ENCODE measurements at regions not wholly inside any gene's neighbourhood (a gene's known extent, or its start where the extent isn't known, plus 50 kb on each side); places are given as distances from the start of the nearest gene placed in this dataset.

- Mint-ChIP-seq H3K9me3 (peaks cover 0 to 4% (median 3%) of the 10 kb centered on the region in 3 donors), H3K4me3 (no peak overlapping the region), H3K27me3 (peaks cover 6% of the 10 kb centered on the region), H3K4me1 (no peaks in the 10 kb centered on the region), H3K27ac (no peak overlapping the region), H3K36me3 (peaks cover 2% of the 10 kb centered on the region)
Measured at GRCh38 chr15:25981114-25981513, 118.0 kb upstream of the ATP10A start.

DNA sequence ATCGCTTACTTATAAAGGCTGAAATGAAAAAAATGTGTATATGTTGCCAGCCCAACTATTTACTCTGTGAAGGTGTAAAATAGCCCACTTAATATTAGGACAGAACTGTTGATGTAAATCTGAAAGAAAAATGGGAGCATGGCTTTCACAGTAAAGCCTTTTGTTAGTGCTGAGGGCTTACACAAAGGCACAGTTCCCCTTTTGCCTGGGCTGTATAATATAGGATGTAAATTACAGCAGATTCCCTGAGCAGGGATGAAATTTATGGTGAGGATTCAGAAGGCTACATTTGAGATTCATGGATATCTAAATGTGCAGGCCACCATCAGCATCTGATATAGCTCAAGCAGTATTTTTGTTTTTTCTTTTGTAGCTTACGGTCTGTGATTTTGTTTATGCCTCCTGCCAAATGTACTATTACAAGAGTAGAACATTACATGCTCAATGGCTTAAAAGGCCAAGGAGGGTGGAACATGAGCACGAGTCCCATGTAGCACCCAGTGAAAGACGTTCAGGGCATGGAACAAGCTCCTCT lies 109.1 kb upstream of the ATP10A start:
- peaks cover 2% of the 10 kb centered on the region for H3K36me3 Mint-ChIP-seq
- H3K4me3 Mint-ChIP-seq = no peak overlapping the region
- peaks cover 0 to 3% (median 1%) of the 10 kb centered on the region in 3 donors for H3K9me3 Mint-ChIP-seq
- H3K4me1 Mint-ChIP-seq = peaks cover 0 to 2% (median 0%) of the 10 kb centered on the region in 3 donors
- no peak overlapping the region for H3K27ac Mint-ChIP-seq
- peaks cover 2% of the 10 kb centered on the region for H3K27me3 Mint-ChIP-seq

DNA sequence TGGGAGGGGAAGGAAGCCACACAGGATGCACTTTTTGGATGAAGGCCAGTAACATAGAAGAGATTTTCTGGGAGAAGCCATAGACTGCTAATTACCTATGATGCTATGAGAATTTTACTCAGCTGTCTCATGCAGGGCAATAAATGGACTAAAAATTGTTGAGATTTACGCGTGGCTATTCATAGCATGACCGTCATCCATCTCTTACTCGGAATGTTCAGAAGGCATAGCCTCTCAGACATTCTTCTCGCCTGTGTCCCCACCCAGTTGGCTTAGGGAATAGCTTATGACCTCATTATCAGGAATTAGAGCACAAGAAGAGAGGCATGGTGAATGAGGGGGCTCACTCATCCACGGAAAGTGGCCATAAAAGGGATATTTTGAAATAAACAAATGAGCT lies 107.9 kb upstream of the ATP10A start:
- H3K36me3 Mint-ChIP-seq = peaks cover 2% of the 10 kb centered on the region
- H3K9me3 Mint-ChIP-seq = peaks cover 0 to 3% (median 1%) of the 10 kb centered on the region in 3 donors
- H3K27me3 Mint-ChIP-seq = no peaks in the 10 kb centered on the region
- H3K4me3 Mint-ChIP-seq = no peak overlapping the region
- H3K4me1 Mint-ChIP-seq = peaks cover 0 to 2% (median 0%) of the 10 kb centered on the region in 3 donors
- H3K27ac Mint-ChIP-seq = no peak overlapping the region

DNA sequence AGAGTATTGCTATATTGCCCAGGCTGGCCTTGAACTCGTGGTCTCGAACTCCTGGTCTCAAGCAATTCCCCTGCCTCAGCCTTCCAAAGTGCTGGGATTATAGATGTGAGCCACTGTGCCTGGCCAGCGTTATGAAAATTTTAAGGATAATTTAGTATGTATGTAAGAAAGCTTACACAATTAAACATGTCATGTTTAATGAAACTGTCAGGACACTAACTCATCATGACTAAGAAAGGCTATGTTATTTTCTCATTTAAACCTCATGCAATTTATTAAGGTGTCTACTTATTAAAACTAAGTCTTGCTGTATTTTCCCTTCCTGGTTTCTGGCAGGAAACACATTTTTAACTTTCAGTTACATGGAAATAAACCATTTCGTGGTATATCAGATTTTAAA lies 106.8 kb upstream of the ATP10A start:
- Mint-ChIP-seq H3K4me3 (no peak overlapping the region), H3K9me3 (peaks cover 0 to 2% (median 1%) of the 10 kb centered on the region in 3 donors), H3K27ac (no peak overlapping the region), H3K27me3 (no peaks in the 10 kb centered on the region), H3K4me1 (peaks cover 0 to 2% (median 0%) of the 10 kb centered on the region in 3 donors), H3K36me3 (peaks cover 2% of the 10 kb centered on the region)

GRCh38 chr15:25967116-25967515 lies 104.0 kb upstream of the ATP10A start:
- no peak overlapping the region for H3K27ac Mint-ChIP-seq

DNA sequence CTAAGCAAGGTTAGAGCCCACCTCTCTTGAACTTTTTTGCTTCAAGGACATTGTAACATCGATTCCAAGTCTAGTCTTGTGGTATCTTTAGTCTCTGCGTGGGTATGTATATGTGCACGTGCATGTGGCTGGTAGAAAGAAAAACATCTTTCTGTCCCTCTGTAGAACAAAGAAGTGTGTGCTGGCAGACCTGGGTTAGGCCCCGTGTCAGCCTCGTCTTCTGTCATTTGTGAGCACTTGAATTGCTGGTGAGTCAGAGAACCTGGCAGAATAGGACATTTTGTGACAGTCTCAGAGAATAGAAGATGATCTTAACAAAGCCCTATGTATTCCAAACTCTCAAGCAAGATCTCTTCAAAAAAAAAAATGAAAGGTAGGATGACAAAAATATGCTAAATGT lies 102.2 kb upstream of the ATP10A start:
- H3K27me3 Mint-ChIP-seq = peaks cover 5% of the 10 kb centered on the region
- H3K9me3 Mint-ChIP-seq = peaks cover 0 to 6% (median 0%) of the 10 kb centered on the region in 3 donors
- H3K36me3 Mint-ChIP-seq = no peaks in the 10 kb centered on the region
- H3K4me1 Mint-ChIP-seq = no peaks in the 10 kb centered on the region
- H3K27ac Mint-ChIP-seq = no peak overlapping the region
- H3K4me3 Mint-ChIP-seq = no peak overlapping the region

More at GRCh38 chr15:25967116-25967515, 104.0 kb upstream of the ATP10A start:
- Mint-ChIP-seq H3K36me3 (no peaks in the 10 kb centered on the region), H3K4me1 (no peaks in the 10 kb centered on the region), H3K9me3 (peaks cover 0 to 6% (median 0%) of the 10 kb centered on the region in 3 donors), H3K4me3 (no peak overlapping the region), H3K27me3 (no peaks in the 10 kb centered on the region)

DNA sequence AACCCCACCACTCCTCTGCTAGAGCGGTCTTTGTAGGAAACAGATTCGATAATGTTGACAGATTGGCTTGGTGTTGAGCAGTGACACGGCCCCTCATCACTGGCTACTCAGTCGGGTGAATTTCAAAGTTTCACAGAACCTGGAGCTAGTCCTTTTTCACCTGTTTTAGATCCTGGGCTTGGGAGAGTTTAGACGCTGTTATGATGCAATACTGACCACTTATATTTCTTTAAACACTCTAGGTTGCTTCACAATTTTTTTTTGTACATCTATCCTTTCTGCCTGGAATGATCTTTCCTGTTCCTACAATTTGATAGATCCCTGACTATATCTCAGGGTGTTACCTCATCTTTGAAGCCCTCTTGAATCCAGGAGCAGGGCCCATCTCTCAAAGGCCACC lies 97.1 kb upstream of the ATP10A start:
- Mint-ChIP-seq H3K27ac (peak overlapping the region in 1 of 3 donors; percentile 2), H3K27me3 (peaks cover 8% of the 10 kb centered on the region), H3K4me1 (no peaks in the 10 kb centered on the region), H3K36me3 (no peaks in the 10 kb centered on the region), H3K9me3 (peaks cover 0 to 5% (median 1%) of the 10 kb centered on the region in 3 donors), H3K4me3 (no peak overlapping the region)

DNA sequence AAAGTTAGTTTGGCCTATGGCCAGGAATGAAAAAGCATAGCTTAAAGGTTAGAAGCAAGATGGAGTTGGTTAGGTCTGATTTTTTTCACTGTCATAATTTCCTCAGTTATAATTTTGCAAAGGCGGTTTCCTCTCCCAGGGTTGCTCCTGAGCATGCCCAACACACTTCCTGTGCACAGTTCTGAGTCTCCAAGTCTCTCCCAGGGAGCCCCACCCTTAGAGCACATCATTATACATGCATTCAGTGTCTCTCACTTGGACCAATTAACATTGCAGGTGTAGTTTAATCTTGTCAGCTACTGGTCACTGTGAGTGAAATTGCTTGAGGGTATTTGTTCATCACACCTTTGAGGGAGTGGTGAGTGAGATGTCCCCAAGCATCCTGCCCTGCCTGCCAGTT lies 96.0 kb upstream of the ATP10A start:
- Mint-ChIP-seq H3K27me3 (peaks cover 8% of the 10 kb centered on the region), H3K4me3 (no peak overlapping the region), H3K4me1 (no peaks in the 10 kb centered on the region), H3K36me3 (no peaks in the 10 kb centered on the region), H3K9me3 (peaks cover 0 to 5% (median 1%) of the 10 kb centered on the region in 3 donors), H3K27ac (no peak overlapping the region)

DNA sequence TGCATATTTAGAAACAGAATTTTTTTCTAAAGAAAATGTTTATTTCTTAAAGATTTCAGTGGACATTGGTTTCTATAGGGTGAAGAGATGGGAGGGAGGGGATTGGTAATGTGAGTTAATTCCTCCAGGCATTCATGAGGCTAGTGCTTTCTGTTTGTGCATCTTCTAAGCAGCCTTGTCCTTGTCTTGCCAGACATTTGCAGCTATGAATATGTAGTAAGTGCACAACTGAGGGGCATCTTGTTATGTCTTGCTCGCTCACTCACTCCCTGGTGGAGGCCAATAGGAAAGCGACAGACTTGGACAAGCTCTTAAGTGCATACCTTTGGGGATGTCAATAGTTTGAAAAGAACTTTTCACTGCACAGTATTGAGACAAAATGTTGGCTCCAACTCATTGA lies 92.5 kb upstream of the ATP10A start:
- Mint-ChIP-seq H3K4me3 (no peak overlapping the region), H3K27ac (no peak overlapping the region), H3K27me3 (peaks cover 4% of the 10 kb centered on the region), H3K4me1 (peaks cover 0 to 1% (median 0%) of the 10 kb centered on the region in 3 donors), H3K36me3 (no peaks in the 10 kb centered on the region), H3K9me3 (peaks cover 6 to 17% (median 11%) of the 10 kb centered on the region in 3 donors)

DNA sequence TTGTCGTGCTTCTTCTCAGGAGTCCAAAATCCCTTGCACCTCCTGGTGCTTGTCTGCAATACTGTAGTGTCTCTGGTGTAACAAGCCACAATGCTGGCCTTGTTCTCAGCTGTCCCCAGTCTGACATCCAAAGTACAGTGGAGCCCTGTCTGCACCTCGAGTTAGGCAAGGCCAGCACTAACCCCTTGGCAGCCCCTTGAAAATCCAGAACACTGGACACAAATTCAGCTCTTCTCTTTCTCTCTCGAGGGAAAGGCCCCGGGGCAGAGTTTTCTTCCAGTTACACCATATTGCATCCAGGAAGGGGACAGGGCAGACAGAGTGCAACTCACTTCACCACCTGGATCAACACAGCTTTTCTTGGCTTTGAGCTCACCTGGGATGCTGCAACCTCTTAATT lies 91.3 kb upstream of the ATP10A start:
- Mint-ChIP-seq H3K4me3 (no peak overlapping the region), H3K4me1 (peaks cover 0 to 1% (median 0%) of the 10 kb centered on the region in 3 donors), H3K9me3 (peaks cover 4 to 17% (median 11%) of the 10 kb centered on the region in 3 donors)

GRCh38 chr15:25950014-25950413 lies 86.9 kb upstream of the ATP10A start:
- peaks cover 4 to 6% (median 5%) of the 10 kb centered on the region in 3 donors for H3K4me1 Mint-ChIP-seq
- peaks cover 4 to 17% (median 11%) of the 10 kb centered on the region in 3 donors for H3K9me3 Mint-ChIP-seq
- H3K4me3 Mint-ChIP-seq = no peak overlapping the region
- H3K27me3 Mint-ChIP-seq = no peaks in the 10 kb centered on the region
- H3K27ac Mint-ChIP-seq = no peak overlapping the region
- no peaks in the 10 kb centered on the region for H3K36me3 Mint-ChIP-seq

More for the DNA sequence above, 91.3 kb upstream of the ATP10A start:
- Mint-ChIP-seq H3K27me3 (peaks cover 3% of the 10 kb centered on the region), H3K36me3 (no peaks in the 10 kb centered on the region), H3K27ac (no peak overlapping the region)

DNA sequence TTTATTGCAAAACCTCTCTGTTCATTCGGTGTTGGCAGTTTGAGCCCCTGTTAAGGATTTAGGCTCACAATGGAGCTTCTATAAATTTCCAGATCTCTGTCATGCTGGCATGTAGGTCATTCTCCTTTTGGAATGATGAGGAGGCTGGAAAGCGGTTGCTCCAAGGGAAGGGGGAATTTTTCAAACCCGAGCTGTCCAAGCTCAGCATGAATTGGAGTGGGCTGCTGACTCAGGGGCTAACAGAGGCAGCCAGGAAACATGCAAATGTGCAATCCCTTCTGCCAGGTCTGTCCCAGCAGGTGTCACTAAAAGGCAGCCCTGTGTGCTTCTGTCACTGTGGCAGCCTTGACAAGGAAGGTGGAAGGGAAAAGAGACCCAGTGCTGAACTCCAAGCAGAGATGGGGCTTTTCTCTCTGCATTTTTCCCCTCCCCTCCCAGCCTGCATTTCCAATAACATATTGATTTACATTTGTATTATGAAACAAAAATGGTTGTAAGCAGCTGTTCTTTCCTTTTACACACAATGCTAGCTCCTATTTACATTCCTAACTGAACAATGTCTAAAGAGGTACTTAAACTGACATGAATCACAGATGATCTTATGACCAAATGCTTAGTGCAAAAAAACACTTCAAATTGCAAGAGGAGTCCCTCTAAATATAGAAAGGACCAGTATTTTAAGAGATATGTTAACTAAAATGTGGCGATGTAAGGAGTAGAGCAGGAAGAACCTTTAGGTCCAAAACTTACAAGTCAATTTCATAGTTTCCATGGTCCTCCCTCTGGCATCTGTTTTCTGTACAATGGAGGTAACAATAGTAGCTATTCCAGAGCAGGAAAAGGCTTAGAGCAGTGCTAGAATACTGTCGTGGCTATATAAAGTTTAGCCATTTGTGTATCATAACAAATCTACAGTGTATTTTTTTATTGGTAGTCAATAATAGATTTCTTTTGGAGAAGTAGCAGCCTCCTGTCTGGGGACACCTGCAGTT lies 84.5 kb upstream of the ATP10A start:
- no peak overlapping the region for H3K4me3 Mint-ChIP-seq
- H3K27ac Mint-ChIP-seq = no peak overlapping the region
- H3K4me1 Mint-ChIP-seq = peaks cover 3 to 7% (median 5%) of the 10 kb centered on the region in 3 donors
- H3K27me3 Mint-ChIP-seq = no peaks in the 10 kb centered on the region
- H3K9me3 Mint-ChIP-seq = peaks cover 0 to 7% (median 4%) of the 10 kb centered on the region in 3 donors
- H3K36me3 Mint-ChIP-seq = peaks cover 2% of the 10 kb centered on the region

DNA sequence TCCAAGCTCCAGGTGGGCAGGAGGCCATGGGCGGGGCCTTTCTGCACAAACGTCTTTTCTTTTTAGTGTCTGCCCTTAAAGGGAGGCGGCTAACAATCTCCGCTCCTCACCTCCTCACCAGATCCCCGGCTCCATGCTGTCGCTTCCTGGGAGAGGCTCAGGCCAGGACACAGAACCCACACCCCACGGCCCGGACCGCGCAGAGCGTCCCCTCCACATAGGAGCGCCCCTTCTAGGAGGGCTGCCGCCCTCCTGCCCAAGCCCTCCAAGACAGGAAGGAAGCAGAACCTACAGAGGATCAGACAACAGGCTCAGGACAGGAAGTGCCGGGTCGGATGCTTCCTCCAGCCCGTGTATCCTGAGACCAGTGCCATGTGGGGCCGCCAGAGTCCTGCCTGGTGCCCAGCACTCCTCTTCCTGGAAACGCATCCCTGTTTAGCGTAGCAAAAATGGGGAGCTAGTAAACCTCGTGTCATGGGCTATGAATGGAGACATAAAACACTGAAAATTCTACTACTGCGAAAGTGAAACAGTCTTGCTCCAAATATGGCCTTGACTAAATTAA lies 83.2 kb upstream of the ATP10A start:
- H3K27ac Mint-ChIP-seq = no peak overlapping the region
- peak overlapping the region in 1 of 4 donors; percentile 73 for H3K4me3 Mint-ChIP-seq
- peaks cover 0 to 2% (median 0%) of the 10 kb centered on the region in 3 donors for H3K9me3 Mint-ChIP-seq
- peaks cover 3 to 7% (median 5%) of the 10 kb centered on the region in 3 donors for H3K4me1 Mint-ChIP-seq
- peaks cover 2% of the 10 kb centered on the region for H3K36me3 Mint-ChIP-seq
- H3K27me3 Mint-ChIP-seq = no peaks in the 10 kb centered on the region

GRCh38 chr15:25944386-25944785 lies 81.3 kb upstream of the ATP10A start:
- peaks cover 0 to 2% (median 0%) of the 10 kb centered on the region in 3 donors for H3K9me3 Mint-ChIP-seq
- no peaks in the 10 kb centered on the region for H3K27me3 Mint-ChIP-seq
- peaks cover 2% of the 10 kb centered on the region for H3K36me3 Mint-ChIP-seq
- H3K27ac Mint-ChIP-seq = no peak overlapping the region
- H3K4me3 Mint-ChIP-seq = no peak overlapping the region
- peaks cover 3 to 13% (median 10%) of the 10 kb centered on the region in 3 donors for H3K4me1 Mint-ChIP-seq

DNA sequence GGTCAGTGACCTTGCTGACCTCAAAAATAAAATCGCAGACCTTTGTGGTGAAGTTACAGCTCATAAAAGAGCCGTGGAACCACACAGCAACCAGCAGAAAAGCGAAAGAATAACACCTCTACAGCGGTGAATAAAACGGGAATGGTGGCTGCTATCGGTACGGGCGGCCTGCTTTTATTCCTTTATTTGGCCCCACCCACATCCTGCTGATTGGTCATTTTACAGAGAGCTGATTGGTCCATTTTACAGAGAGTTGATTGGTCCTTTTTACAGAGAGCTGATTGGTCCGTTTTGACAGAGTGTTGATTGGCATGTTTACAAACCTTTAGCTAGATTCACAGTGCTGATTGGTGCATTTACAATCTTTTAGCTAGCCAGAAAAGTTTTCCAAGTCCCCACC lies 80.7 kb upstream of the ATP10A start:
- H3K4me3 Mint-ChIP-seq = no peak overlapping the region
- H3K27me3 Mint-ChIP-seq = no peaks in the 10 kb centered on the region
- peaks cover 7 to 18% (median 10%) of the 10 kb centered on the region in 3 donors for H3K4me1 Mint-ChIP-seq
- H3K36me3 Mint-ChIP-seq = peaks cover 2% of the 10 kb centered on the region
- peaks cover 0 to 2% (median 0%) of the 10 kb centered on the region in 3 donors for H3K9me3 Mint-ChIP-seq
- no peak overlapping the region for H3K27ac Mint-ChIP-seq

Measured in IgD-negative memory B cell (primary cell).